ENCODE measurements at regions not wholly inside any gene's neighbourhood (a gene's known extent, or its start where the extent isn't known, plus 50 kb on each side); places are given as distances from the start of the nearest gene placed in this dataset.
"Not testable (repeated sequence)": the region's sequence is repeated elsewhere in the genome, so short reads cannot be mapped to it uniquely, and the experiment has no call there.

DNA sequence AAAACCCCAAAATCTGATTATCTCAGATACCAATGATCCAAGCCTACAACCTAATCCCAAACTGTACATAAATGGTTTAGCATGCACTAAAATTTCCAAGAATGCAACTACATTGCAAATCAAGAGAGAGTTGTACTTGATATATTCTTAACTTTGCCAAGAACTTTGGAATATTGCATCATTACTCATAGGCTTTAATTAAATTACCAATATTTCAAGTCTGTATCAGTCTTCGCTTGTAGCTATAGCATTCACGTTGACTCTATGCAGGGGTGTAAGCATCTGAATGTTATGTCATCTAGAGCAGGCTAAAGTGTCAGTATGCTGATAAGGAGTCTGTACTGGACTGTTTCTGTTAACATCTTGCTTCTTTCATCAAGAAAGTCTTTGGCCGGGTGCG lies 56.3 kb downstream of the FOXI3 start:
- DNase-seq = no peak

GRCh38 chr2:88377641-88377991 lies 74.9 kb downstream of the FOXI3 start:
- DNase-seq = no peak

- DNase-seq = no peak
Measured at GRCh38 chr2:88372042-88372441, 80.5 kb downstream of the FOXI3 start.

DNA sequence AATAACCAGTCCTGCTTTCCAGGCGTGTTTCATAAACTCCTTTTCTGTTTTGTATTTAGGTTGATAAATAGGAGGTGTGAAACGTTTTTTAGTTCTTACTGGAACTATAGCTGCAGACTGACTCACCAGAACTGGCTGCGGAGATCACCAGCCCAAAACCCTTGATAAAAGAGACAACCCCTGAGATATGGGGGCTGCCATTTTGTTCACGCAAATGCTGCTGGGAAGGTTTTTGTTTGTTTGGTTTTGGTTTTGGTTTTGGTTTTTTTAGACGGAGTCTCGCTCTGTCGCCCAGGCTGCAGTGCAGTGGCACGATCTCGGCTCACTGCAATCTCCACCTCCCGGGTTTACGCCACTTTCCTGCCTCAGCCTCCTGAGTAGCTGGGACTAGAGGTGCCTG lies 87.1 kb downstream of the FOXI3 start:
- DNase-seq = not testable (repeated sequence)

- DNase-seq = no peak
Measured at GRCh38 chr2:88355486-88355885, 97.0 kb downstream of the FOXI3 start.

GRCh38 chr2:88351249-88351601 lies 101.3 kb downstream of the FOXI3 start:
- DNase-seq = no peak

DNA sequence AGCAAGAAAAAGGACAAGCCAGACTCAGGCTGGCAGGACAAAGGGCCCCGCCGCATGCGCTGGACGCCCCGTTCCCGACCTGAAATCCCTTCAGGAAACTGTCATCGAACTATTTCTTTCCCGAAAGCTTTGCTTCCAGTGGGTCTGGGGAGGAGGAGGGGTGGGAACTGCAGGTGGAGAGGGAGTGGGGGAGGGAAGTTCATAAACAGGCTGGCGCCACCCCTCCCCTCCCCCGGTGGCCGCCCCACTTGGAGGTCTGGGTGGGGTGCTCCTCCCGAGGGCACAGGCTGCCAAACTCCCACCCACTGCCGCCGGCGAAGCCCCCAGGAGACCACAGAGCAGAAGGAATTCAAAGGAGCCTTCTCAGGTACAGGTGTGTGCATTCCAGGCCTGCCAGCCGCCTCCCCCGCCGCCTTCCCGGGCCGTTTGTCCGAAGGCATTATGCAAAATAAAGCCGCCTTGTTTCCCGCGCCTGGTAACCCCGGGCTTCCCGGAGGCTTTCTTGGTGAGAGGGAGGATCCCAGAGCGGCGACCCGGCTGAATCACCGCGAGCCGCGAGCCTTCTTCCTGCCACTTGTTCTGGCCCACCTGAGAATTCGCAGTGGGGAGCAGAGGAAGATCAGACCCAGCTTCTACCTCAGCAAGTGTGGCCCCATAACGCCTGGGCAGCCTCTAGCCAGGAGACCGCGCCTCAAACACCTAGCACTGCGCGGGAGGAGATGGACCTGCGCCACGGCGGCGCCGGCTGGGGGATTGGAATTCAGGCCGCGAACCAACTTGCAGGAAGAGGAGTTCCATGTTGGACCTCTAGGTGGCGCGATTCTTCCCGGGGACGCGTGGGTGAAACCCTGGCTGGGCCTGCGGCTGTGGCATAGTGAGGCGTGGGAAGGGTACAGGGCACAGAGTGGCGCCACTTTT lies 101.9 kb downstream of the FOXI3 start:
- peak; percentile 77 to 80 for DNase-seq

DNA sequence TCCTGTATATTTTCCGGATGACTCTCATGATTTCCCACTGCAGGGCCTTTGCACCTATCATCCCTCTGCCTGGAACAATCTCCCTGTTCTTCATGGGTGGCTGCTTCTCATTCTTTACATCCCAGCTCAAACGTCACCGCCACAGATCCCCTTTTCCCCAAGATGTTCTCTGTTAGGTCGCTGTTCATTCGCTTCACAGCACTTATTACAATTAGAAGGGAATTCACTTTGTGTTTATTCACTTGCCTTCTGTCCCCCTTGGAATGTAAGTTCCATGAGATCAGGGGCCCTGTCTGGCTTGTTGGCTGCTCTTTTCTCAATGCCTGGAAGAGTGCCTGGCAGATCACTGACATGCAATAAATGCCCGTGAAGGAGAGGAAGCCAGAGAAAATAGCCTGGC lies 106.7 kb downstream of the FOXI3 start:
- no peak for DNase-seq

GRCh38 chr2:88342749-88343148 lies 109.7 kb downstream of the FOXI3 start:
- DNase-seq = no peak

GRCh38 chr2:88334418-88334817 lies 118.1 kb downstream of the FOXI3 start:
- no peak for DNase-seq

GRCh38 chr2:88331239-88331638 lies 121.3 kb downstream of the FOXI3 start:
- no peak for DNase-seq

- no peak for DNase-seq
Measured at GRCh38 chr2:88329815-88330603, 122.5 kb downstream of the FOXI3 start.

GRCh38 chr2:88321449-88322248 lies 130.8 kb downstream of the FOXI3 start:
- DNase-seq = no peak

DNA sequence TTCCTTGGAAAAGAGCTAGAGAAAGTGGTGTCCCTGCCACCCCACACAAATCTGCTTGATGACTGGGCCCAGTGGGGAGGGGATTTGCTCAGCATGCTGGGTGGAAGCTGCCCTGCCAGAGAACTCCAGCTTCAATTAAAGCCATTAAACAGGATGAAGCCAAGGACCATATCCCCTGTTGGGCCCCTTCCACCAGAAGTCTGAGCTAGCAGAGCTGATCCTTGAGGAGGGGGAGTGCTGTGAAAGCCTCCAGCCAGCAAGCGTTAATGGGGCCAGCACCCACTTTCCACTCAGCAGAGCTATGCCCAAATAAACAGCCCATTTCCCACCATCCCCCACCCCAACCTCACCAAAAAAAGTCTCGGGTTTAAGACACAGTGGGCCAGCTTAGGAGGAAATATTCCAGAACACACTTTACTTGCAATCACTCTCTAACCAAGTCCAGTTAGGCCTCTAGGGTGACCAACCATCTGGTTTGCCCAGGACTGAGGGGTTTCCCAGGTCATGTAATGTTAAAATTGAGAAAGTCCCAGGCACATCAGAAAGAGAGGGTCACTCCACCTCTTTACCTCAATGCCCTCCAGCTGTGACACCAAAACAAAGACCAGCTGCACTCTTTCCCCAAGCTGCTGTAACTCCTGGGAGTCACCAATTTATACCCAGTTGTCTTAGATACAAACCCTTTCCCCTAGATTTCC lies 132.3 kb downstream of the FOXI3 start:
- no peak for DNase-seq

- no peak for DNase-seq
Measured at GRCh38 chr2:88318956-88319330, 133.6 kb downstream of the FOXI3 start.

- DNase-seq = no peak
Measured at GRCh38 chr2:88318071-88318955, 134.2 kb downstream of the FOXI3 start.

DNA sequence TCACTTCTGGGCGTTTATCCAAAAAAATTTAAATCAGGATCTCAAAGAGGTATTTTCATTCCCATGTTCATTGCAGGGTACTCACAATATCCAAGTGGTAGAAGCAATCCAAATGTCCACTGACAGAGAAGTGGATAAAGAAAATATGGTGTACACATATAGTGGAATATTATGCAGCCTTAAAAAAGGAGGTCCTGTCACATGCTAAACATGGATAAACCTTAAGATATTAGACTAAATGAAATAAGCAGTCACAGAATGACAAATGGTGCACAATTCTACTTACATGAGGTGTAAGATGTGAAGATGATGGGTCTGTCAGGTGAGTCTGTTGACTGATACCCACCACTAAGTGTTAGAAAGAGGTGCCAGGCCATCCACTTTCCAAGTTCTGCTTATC lies 140.6 kb downstream of the THNSL2 start:
- DNase-seq = no peak

DNA sequence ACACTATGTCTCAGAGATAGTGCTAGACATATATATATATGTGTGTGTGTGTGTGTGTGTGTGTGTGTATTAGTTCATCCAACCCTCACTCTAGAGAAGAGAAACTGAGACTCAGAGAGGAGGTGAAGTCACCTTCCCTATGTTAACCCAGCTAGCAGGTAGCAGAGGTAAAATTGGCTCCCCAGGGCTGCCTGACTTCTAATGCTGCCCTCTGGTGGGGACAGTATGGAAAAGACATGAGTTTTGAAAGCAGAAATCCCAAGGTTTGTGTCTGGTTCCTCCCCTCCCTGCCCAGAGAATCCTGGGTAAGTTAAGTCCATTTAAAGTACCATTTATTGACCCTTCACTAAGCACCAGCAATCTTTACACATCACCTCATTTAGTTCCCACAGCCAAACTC lies 137.7 kb downstream of the THNSL2 start:
- peak; percentile 17 to 21 for DNase-seq

GRCh38 chr2:88303865-88304264 lies 133.7 kb downstream of the THNSL2 start:
- DNase-seq = no peak

DNA sequence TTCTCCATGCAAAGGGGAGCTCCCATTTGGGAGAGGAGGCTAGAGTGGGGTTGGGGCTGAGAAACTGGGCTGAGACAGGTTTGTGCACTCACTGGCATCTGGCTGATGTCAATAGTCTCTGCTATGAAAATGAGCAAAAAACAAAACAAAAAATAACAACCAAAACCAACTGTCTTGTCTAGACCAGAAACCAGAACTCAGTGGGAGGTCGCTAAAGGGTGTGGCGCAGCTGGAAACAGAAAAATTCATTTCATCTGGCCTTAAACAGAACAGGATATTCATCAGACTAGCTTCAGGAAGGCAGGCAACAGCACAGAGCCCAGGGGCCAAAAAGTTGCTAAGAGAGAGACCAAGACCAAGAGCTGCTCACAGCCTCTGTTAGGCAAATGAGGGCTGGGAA lies 126.1 kb downstream of the THNSL2 start:
- no peak for DNase-seq

- DNase-seq = no peak
Measured at GRCh38 chr2:88283886-88284592, 113.9 kb downstream of the THNSL2 start.
